GM12892 (cell line): ENCODE measurements at regions not wholly inside any gene's neighbourhood (a gene's known extent, or its start where the extent isn't known, plus 50 kb on each side); places are given as distances from the start of the nearest gene placed in this dataset.
"Not testable (repeated sequence)": the region's sequence is repeated elsewhere in the genome, so short reads cannot be mapped to it uniquely, and the experiment has no call there.

Experiments
- POLR2A ChIP-seq: IDR thresholded peaks from 2 replicates; pipeline ENCODE4 v1.6.1; 2011; ENCODE audit warnings: low read depth, low read length, control low read depth
- POLR2AphosphoS5 ChIP-seq: IDR thresholded peaks from 2 replicates; pipeline ENCODE4 v1.6.1; 2011; ENCODE audit warnings: low read depth, low read length, control low read depth
- TAF1 ChIP-seq: IDR thresholded peaks from 2 replicates; pipeline ENCODE4 v1.6.1; 2011; ENCODE audit warnings: low read depth, mild to moderate bottlenecking, control low read depth, low read length, borderline replicate concordance

DNA sequence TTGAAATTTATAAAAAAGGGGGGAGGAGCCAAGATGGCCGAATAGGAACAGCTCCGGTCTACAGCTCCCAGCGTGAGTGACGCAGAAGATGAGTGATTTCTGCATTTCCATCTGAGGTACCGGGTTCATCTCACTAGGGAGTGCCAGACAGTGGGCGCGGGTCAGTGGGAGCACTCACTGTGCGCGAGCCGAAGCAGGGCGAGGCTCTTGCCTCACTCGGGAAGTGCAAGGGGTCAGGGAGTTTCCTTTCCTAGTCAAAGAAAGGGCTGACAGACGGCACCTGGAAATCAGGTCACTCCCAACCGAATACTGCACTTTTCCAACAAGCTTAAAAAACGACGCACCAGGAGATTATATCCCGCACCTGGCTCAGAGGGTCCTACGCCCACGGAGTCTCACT lies 364.4 kb downstream of the BCL11A start:
- not testable (repeated sequence) for TF ChIP-seq POLR2A, TAF1, POLR2AphosphoS5
